NCI-H2196 (cell line): ENCODE measurements at regions not wholly inside any gene's neighbourhood (a gene's known extent, or its start where the extent isn't known, plus 50 kb on each side); places are given as distances from the start of the nearest gene placed in this dataset.

Experiments
- DNase-seq: peaks from one replicate; lab custom pipeline; 2025; ENCODE audit not compliant: unreplicated experiment; lab: John Stamatoyannopoulos, UW

DNA sequence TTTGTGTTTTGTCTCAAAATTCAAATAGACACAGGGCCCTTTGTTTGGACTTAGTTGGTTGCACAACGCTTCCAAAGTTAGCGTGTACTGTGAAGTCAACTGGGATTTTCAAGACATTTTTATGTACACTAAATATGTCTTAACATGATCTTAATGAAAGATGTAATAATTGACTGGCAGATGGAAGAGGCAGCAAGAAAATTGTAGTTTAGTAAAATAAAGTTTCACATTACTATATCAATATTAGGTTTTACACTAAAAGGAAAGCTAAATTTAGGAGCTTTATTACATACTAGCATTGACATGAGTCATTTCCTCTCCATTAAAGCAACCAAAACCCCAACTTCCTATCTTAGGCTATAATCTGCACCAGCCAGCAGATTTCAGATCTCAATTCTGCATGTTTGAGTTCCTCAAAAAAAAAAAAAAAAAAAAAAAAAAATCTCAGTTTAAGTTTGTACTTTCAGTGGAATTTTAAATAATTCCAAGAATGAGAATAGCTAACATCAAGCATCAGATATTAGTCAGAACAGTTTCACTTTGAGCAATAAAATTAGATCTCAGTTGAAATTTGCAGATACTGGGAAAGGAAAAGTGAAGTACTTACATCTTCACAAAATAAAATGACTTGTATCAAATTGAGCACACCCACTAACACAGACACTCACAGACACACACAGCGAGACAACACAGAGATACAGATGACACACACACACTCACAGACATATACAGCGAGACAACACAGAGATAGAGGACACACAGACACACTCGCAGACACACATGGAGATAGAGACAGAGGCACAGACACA, 346.6 kb upstream of the KLF6 start:
- DNase-seq = no peak

DNA sequence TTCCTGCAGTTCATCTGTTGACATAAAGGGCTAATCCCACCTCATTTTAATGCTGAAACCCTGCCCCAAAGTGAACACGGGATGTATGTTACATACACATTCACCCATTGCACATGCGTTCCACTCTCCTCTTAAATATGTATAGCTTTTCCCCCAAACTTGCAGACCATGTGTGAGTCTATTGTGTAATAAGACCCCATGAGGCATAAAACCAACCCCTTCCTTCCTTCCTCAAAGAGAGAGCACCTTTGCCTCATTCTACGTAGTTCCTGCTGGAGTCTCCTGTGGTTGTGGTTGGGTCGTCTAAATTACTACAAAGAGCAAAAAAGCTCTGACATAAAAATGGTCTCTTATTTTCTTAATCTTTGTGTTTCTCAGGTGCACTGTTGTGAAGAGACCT, 345.7 kb upstream of the KLF6 start:
- no peak for DNase-seq

DNA sequence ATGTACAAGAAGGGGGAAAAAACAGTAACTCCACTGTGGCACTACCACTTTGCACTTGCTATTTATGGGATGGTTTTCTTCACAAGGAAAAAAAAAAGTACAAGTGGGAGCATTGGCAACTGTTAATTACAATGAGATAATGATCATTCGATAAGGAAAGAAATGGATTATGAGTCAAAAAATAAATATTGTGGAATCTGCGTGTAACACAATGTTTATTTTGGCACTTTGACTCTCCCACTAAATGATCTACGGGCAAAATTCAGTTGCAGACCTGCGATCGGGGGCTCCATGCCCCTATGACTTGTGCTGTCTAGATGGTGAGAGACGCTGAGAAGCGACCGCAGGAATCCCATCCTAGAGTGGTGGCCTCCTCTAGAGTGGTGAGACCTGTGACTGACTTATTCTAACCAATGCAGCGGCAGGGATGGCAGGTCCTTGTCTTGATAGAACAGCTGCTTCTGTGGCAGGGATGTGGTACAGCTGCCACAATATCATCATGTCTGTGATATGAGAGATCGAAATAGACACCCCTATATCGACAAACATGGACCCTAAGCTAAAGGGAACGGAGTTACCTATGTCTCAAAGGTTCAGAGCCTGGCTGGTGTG, 345.0 kb upstream of the KLF6 start:
- DNase-seq = no peak

GRCh38 chr10:4127518-4128315, 342.7 kb upstream of the KLF6 start:
- DNase-seq = no peak

DNA sequence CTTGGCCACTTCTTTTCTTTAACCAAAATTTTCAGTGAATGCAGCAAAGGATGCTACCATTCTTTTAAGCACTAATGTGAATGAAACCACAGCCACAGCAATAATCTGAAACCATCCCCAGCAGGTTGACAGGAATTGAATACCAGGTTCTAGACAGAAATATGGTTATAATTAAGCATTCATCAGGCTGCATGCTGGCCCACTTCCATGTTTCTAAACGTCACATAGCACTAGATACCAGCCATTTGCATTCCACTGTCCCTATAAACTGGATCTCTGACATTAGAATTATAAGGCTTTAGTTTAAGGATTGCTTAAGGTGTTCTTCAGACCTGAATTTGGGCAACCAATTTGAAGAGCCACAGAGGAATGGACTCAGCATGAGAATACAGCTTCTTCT, 340.8 kb upstream of the KLF6 start:
- DNase-seq = no peak

DNA sequence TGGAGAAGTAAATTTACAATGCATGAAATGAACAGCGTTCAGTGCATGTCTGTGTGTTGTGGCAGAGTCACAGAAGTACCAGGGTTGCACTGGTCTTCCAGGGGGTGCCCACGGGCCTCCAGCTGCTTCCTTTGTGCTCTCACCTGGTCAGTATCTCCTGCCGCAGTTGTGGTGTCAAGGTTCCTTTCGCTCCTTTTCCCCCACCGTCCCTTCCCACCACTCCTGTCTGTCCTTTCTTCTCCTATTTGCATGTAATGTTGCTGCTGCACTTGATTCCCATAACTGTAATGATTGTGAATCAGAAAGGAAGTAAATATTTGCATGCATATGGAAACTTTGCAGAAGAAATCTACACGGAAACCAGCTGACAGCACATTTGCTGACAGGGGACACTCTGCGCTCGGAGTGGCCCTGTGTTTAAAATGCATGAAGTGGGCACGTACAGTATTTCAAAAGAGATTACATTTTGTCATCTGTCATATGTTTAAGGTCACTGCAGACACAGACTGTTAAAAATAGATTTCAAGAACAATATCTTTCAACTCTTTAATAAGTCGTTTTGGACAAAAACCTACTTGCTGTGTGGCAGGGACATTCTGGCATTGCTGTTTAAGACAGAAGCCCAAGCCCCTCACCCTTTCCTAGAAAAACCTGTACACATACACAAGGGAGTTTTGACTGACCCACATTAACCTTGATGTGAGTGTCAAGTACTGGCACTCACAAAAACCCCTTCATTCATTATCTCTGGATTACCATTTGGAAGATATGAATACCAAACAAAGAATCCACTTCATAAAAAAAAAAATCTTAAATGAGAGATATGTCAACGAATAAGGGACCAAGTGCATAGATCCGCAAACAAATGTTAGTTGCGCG, 336.7 kb upstream of the KLF6 start:
- DNase-seq = no peak

- no peak for DNase-seq
Measured at GRCh38 chr10:4120096-4120853, 335.3 kb upstream of the KLF6 start.

DNA sequence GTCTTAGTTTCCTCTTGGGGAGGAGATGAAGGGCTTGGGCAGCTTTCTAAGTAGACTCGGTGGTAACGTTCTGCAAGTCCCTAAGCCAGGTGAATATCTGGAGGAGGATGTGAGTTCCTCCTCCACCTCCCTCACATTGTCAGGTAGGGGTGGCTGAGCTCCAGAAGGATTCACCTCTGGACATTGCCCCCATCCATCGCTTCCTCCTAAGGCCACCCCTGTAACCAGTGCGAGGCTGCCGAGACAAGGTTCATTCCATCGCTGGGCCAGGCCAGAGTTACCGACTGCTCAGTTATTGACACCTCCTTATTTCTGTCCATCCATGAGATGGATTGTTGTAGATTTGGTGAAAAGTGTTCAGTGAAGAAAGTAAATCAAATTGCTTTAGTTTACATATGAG, 334.1 kb upstream of the KLF6 start:
- DNase-seq = no peak

- no peak for DNase-seq
Measured at GRCh38 chr10:4117604-4118003, 332.6 kb upstream of the KLF6 start.

GRCh38 chr10:4111643-4112042, 326.6 kb upstream of the KLF6 start:
- DNase-seq = no peak

DNA sequence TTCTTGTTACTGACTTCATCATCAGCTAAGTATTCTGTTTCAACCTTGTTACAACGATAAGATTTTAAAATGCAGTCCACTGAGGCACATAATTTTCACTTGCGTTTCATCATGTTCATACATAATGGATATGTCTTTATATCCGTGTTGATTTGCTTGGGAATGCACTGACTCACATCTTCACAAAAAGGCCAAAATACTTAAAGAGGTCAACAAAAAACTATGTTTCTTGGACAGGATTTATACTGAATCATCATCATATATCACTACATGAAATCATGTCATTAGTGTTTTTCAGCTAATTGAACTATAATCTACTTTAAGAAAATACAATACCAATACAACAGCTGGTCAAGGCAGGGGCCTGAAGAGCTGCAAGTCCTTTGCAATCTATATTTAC, 324.5 kb upstream of the KLF6 start:
- no peak for DNase-seq

- no peak for DNase-seq
Measured at GRCh38 chr10:4108693-4109092, 323.7 kb upstream of the KLF6 start.

GRCh38 chr10:4107285-4107851, 322.4 kb upstream of the KLF6 start:
- no peak for DNase-seq

DNA sequence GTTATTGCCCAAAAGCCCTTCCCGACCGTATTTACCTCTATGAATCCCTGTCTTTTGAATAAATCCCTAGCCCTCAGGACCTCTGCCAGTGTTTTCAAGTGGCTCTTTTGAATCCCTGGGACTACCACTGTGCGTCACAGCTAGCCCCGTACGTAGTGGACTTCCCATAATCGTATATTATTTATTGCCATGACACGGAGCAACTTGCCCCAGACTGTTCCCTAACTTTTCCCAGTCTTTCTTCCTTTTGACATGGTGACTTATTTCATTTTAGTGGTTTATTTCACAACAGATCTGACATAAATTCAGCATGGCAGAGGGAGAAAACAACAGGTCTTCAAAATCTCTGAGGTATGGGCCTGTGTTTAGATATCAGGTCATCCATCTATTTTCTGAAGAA, 318.6 kb upstream of the KLF6 start:
- no peak for DNase-seq

GRCh38 chr10:4102802-4103344, 317.9 kb upstream of the KLF6 start:
- no peak for DNase-seq

- DNase-seq = no peak
Measured at GRCh38 chr10:4101918-4102654, 317.1 kb upstream of the KLF6 start.

GRCh38 chr10:4100380-4100779, 315.4 kb upstream of the KLF6 start:
- no peak for DNase-seq

- DNase-seq = no peak
Measured at GRCh38 chr10:4099202-4099601, 314.2 kb upstream of the KLF6 start.
